ENCODE measurements at regions not wholly inside any gene's neighbourhood (a gene's known extent, or its start where the extent isn't known, plus 50 kb on each side); places are given as distances from the start of the nearest gene placed in this dataset.
"Not testable (repeated sequence)": the region's sequence is repeated elsewhere in the genome, so short reads cannot be mapped to it uniquely, and the experiment has no call there.

DNA sequence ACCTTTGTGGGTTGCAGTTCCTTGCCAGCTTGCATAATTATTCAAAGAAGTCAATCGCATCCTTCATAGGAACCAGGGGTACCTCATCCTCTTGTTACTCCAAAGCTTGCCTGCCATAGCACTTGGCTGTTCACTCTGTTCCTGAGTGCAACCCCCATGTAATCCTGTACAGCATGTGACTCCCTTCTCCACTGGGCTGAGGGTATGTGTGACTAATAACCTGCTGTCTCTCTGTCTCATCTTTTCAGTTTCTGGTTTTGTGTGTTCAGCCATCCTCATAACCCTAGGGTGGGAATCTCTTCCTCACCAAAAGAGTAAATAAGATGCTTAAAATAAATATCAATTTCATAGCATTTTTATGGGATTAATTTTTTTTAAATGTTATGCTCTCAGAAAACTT is 351.9 kb downstream of the S1PR1 start:
- no peak for DNase-seq

DNA sequence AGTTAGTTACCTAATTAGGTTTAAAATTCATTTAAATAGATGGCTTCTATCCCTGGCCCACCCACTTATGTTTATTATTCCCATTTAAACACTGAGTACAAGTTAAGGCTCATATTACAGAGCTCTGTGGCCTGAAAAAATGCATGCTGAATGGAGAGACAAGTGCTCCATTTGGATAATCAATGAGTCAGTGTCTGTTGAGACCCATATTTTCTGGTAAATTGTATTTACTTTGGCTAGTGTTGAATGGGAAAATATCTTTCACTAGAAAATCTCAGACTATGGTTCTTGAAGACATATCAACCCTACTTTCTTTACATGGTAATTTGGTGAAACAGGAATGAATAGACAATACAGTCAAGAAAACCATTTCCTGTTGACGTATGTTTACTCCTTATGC is 356.0 kb downstream of the S1PR1 start:
- no peak for DNase-seq

DNA sequence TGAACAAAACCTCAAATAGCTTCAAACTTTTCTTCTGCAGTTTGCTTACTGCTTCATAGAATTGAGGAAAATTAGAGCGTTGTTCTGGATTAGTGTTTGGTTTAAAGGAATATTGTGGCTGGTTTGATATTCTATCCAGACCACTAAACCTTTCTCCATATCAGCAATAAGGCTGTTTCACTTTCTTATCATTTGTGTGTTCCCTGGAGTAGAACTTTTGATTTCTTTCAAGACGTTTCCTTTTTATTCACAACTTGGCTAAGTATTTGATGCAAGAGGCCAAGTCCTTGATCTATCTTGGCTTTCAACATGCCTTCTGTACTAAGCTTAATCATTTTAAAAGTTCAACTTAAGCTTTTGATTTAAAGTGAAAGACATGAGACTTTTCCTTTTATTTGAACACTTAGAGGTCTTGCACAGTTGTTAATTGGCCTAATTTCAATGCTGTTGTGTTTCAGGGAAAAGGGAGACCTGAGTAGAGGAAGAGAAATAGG is 359.1 kb downstream of the S1PR1 start:
- no peak for DNase-seq

DNA sequence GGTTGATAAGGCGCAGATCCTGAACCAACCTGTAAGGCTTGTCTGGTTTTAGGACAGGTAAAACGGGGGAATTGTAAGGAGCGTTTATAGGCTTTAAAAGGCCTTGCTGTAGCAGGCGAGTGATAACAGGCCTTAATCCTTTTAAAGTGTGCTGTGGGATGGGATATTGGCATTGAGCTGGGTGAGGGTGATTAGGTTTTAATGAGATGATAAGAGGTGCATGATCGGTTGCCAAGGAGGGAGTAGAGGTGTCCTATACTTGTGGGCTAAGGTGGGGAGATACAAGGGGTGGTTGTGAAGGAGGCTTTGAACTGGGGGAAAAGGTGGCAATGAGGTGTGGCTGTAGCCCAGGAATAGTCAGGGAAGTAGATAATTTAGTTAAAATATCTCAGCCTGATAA is 363.8 kb downstream of the S1PR1 start:
- DNase-seq, result not testable (repeated sequence)

DNA sequence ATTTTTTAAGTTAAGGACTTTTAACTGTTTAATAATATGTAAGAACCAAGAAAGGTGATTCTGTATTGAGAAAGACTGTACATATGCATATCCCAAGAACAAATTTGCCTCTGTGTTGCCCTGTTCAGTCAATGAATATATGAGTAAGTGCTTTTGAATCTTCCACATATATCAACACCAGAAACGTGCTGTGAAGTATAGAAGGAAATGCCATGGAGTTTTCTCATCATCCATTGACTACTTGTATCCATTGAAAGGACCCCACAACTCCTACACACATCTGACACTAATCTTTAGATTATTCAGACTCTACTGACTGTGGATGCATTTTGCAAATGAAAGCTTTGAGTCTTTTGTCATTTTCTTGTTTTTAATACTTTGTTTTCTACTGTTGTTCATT is 366.9 kb downstream of the S1PR1 start:
- no peak for DNase-seq

DNA sequence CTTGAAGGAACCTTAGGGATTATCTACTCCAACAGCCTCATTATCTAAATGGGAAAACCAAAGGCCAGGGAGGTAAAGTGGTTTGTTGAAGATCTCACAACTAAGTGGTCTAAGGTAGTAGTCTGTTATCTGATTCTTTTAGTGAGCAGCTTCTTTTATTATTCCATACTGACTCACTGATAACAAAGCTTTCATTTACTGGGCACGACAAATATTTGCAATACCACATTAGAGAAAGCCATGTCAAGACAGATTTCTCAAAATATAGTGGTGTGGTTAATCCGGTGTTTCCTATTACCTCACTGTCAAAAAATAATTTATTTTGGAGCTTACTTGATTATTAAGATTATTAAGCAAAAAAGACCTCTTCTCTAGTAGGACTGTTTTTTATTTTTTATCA is 369.1 kb downstream of the S1PR1 start:
- no peak for DNase-seq

DNA sequence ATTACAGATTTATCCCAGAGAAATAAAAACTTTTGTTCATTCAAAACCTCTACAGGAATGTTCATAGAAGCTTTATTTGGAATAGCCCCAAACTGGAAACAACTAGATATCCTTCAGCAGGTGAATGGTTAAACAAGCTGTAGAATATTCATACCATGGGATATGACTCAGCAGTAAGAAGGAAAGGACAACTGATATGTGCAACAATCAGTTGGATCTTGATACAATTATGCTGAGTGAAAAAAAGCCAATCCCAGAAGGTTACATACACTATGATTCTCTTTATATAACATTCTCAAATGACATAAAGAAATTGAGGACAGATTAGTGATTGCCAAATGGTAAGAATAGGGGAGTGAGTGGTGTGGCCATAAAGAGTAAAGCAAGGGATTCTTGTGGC is 376.7 kb downstream of the S1PR1 start:
- no peak for DNase-seq

DNA sequence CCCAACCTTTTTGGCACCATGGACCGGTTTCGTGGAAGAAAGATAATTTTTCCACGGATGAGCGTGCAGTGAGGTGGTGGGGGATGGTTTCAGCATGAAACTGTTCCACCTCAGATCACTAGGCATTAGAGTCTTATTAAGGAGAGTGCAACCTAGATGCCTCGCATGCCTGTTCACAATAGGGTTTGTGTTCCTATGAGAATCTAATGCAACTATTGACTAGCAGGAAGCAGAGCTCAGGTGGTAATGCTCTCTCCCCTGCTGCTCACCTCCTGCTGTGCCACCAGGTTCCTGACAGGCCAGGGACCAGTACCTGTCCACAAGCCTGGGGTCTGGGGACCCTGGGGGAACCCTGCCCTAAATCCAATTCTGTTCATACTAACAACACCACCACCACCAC is 377.8 kb downstream of the OLFM3 start:
- DNase-seq, result no peak

DNA sequence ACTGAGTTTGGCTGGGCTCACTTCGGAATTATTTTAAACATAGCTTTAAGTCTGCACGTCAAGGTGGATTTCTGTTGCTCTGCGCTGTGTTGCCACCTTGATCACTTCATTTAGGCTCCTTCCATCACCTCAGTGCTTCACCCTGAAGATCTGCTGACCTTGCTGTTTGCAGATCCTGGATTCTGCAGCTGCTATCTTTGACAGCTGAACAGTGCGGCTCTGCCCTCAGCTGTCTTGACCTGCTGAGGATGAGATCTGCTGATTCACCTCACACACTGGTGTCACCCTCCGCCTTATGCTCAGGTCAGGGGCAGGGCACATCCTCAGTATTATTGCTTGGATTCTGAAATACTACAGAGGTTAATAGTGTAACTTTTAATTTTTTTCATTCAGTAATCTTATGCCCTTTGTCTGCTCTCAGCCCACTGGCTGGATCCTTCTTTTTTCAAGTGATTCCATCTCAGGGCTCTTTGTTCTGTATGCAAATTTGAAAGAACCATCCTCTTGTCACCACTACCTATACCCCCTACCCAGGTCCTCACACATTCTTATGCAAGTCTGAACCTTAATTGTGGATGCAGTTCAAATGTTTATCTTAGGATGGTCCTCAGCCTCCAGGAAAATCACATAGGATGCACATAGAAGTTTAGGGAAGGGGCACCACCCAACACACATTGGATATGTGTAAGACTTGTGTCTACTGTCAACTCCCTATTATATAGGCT is 364.0 kb downstream of the OLFM3 start:
- no peak for DNase-seq

DNA sequence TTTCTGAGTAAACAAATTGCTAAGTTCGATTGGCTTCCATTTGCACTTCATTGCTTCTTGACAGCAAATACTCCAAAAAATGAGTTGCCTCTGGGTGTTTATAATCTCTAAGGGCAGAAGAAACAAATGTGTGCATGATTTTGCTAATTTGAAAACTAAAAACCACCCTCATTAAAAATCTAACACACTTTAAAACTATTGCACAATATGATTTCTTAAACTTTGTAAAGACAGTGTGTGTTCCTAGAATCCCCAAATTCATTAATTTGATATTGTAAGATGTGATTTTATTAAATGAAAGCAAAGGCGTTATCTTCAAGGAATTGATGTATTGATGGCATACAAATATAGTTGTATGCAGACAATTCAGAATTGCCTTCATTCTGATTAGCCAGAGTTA is 350.9 kb downstream of the OLFM3 start:
- no peak for DNase-seq

DNA sequence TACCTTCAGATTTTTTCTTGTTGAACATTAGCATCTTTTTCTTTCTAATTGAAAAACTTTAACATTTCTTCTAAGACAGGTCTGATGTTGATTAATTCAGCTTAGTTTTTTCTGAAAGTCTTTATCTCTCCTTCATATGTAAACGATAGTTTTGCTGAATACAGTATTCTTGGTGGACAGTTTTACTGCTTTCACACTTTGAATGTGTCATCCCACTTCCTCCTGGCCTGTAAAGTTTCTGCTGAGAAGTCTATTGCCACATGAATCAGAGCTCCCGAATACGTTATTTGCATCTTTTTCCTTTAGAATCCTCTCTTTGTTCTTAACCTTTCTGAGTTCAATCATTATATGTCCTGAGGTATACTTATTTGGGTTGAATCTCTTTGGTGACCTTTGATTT is 344.2 kb downstream of the OLFM3 start:
- no peak for DNase-seq

DNA sequence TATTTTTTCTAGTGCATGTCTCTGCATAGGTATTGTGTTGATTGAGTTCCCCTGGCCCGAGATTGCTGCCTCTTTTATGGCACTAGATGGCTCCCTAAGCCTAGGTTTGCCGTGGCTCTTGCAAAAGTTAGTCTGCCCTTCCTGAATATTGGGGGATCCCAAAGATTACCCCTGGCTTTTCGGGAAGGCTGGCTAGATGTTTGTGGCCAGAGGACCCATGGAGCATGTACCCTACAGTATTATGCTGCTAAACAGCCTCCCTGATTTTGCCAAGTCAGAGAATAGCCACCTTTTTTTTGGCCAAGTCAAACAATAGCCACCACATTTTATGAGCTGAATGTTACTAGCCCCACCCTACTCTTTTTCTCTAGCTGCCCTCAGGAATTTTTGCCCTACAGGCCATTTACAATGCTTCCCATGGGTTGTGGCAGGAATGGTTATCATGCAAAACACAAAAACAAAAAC is 343.2 kb downstream of the OLFM3 start:
- DNase-seq, result no peak

DNA sequence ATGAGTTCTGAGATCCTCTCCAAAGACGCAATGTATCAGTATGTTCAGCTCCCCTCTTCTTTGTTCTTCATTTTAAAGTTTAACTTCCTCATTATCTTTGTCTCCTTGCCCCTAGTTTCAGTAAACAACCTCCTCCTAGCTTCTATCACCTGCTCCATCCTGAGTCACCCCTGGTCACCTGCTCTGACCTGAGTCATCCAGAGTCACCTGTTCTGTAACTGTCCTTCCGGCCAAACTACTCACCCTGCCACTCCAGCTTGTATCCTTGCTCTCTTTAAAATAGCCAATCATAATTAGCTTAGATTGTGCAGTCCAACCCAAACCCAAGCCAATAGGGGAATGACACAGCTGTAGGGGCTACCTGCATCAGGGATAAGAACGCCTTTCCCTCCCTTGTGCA is 332.0 kb downstream of the OLFM3 start:
- DNase-seq, result no peak

DNA sequence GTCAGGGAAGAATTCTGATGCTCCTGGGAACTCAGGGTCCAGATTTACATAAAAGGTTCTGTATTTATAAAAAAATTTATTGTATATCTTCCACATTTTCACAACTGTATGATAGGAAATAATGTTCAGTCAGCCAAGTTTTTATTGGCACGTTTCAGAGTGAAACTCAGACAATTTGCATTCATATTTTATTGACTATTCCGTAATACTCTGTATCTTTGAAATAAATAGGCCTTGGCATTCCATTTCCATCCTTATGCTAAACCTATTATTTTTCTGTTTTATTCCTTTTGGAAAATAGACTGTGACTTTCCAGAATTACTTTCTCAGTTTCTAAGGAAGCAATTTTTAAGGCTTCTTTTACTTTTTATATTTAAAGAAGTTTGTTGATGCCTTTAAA is 329.0 kb downstream of the OLFM3 start:
- no peak for DNase-seq

DNA sequence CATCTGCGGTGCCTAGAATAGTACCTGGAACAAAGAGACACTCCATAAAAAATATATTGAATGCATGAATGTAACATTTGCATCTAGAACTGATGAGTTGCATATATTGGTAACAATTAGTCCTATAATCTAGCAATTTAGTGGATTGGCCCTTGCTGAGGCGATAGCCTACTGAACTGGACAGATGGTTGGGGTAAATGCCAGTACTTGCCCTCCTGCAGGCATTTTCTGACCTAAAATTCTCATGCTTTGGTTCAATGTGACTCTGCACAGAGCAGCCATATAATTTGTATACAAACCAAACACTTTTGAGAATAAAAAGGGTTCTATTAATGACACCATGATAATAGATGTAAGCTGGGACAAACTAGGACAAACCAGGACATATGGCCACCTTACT is 313.6 kb downstream of the OLFM3 start:
- DNase-seq, result no peak

DNA sequence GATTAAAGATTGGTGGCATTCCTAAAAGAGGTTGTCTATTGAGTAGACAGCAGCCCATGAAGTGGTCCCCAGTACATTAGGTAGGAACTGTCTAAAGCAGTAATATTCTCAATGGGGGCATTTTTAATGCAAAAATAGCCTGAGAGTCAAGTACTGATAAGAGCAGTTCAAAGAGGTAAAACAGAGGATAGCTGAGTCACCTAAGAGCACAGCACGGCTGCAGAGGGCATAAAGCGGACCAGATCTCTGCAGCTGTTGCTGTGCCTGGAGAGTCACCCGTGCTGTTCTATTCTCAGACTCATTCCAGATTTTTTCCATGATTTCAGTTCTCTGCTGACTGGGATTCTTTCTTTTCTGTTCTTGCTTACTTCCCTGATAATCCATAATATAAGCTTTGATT is 313.2 kb downstream of the OLFM3 start:
- no peak for DNase-seq

DNA sequence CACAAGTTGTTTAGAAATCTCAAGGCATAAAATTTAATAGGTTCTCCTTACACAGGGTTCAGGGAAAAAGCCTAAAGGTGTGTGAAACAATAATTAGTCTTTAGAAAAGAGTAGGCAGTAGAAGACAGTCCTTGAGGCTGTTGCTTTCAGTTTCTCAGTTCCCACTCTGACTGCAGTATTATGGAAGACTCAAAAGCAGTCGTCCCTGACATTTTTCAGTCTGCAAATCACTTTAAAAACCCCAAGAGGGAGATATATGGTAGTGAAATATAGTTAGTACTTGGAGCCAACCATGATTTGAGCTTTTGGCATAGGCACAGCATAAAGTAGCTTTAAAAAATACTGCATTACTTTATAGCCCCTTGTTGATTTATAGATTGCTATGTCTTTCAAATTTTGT is 299.7 kb downstream of the OLFM3 start:
- no peak for DNase-seq

DNA sequence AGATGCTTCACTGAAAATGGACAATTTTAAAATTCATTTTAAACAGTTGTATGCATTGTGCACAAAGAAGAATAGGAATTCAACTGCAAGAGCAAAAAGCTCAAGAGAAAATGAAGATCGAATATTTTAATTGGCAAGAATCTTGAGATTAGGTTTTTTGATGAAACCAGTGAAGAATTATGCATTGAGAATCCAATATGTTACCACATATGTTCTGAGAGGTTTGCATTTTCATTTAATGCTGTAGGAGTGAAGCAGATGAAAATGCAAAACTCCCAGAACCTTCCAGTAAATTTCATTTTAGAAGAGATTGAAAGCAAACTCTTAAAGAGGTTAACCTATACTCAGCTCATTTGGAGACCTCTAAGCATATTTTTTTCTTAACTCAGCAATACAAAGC is 298.0 kb downstream of the OLFM3 start:
- DNase-seq, result no peak

DNA sequence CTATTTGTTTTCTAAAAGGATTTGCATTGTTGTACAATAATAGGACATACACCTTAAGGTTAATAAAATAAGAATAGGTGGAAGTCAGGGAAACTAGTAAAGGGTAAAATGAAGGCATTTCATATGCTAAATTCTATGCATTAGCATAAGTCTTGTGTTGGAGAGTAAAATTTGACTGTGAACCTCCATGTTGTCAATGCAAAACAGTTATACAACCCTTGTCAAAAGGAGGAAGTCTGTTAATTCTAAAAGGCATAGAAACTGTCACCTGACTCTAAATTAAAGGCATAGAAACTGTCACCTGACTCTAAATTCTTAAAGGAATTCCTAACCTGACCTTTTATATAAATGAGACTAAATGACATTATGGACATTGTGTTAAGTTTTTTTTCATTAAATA is 291.8 kb downstream of the OLFM3 start:
- no peak for DNase-seq

DNA sequence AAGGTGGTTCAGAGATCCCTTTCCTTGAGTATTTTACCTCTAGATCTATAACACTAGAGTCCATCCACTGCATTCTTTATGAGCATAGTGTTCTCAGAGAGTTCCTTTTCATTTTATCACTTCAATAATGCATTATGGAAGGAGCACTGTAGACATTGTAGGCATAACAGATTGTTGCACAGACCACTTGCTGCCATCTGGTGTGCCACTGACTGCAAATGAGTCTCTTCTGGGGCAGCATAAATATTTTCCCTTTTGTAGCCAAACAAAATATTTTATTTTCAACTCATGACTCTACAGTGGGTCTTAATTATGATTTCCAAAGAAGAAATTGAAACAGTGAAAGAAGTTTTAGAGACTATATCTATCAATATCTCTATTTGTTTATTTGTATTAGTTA is 290.4 kb downstream of the OLFM3 start:
- no peak for DNase-seq

DNA sequence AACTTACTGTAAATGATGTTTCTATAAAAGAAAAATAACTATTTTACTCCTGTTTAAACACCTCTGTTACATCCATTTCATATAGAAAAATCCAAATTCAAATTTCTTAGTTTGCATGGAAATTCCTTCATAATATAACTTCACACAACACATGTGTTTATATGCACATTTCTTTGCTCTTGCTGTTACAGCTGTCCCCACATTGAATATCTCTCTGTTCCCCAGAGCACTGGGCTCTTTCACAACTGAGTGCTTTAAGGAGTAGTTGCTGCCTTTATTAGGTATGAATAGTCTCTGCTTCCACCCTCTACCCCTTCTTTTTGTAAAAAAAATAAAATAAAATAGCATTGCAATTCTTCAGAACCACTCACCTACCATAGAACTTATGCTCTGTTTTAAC is 287.0 kb downstream of the OLFM3 start:
- DNase-seq, result no peak

DNA sequence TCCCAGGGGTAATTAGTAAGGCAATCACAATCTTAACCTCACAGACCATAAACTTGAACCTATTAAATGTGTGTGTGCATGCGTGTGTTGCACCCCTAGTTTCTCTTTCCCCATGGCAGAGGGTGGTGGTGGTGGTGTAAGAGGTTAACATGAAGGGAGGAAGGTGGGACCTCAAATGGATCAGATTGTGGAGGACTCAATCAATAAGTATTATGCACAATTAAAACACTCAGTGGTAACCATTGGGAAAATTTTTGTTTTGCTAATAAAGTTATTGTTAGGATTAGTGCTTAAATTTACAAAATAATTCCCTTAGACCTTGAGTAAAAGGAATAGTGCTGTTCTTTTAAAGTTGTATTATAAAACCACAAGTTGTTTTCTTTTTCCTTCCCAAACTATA is 283.0 kb downstream of the OLFM3 start:
- DNase-seq, result no peak

DNA sequence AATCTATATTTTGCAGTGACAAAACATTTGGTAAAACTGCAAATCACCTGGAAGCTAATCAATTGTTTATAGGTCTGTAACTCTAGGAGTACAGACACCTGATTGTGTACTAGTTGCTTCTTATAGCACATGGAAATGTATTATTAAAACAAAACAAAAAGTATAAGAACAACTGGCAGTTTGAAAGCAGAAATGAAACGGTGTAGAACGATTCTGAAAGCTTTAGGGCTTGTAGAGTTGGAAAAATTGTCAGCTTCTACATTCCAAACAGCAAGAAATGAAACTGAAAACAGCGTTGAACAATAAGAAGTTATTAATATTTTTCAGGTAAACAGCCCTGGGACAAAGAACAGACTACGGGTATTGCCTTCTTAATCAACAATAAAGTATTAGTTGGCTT is 273.3 kb downstream of the OLFM3 start:
- DNase-seq, result no peak

DNA sequence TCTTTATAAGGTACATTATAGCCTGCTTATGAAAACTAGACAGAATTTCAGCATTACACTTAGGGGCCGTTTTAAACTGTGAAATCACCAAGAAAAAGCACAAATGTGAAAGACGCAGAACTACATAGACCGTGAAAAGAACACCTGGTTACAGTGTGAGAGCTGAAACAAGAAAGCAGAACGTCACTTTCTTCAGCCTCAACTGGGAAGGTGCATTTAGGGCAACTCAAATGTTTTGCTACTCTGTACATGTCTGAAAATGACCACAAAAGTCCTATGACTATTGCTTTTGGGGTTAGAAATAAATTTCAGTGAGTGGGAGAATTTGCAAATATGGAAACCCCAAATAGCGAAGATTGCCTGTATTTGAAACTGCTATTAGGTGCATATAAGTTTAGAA is 268.7 kb downstream of the OLFM3 start:
- no peak for DNase-seq

DNA sequence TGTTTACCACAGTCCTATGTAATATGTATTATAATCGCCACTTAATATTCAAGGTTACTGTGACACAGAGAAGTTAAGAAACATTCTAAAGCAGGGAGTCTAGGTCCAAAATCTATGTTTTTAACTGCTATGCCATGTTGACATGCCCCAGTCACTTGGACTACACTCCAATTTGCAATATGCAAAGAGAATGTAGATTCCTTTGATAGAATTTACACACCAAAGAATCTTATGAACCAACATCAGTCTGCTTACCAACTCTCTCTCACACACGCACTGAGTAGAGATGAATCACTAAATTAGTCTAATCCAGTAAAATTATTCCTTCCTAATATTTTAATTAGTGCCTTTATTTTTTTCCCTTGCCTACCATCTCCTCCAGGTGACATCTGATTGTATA is 266.2 kb downstream of the OLFM3 start:
- no peak for DNase-seq
